ENCODE measurements at regions not wholly inside any gene's neighbourhood (a gene's known extent, or its start where the extent isn't known, plus 50 kb on each side); places are given as distances from the start of the nearest gene placed in this dataset.

- no peak for DNase-seq
- H3K79me2 ChIP-seq (ENCODE audit: low read length): no peaks in the 10 kb centered on the region
- H3K36me3 ChIP-seq (replicated peaks; ENCODE audit: insufficient read depth, low read length): no peaks in the 10 kb centered on the region
- TF ChIP-seq CTCF (IDR thresholded peaks at IDR 0.05; ENCODE audit: low read length): no peak
- TF ChIP-seq EZH2 (optimal IDR thresholded peaks at IDR 0.05; ENCODE audit: low read depth, low read length): no peak
- TF ChIP-seq EZH2phosphoT487 (IDR thresholded peaks at IDR 0.05; ENCODE audit: low read length): no peak
- H3K9ac ChIP-seq (ENCODE audit: low read length): no peak overlapping the region
- H3K4me3 ChIP-seq (ENCODE audit: low read length): no peak overlapping the region
- H3K4me2 ChIP-seq (ENCODE audit: low read depth, low read length): no peak overlapping the region
- no peak overlapping the region for H3K27ac ChIP-seq (ENCODE audit: low read length)
- no peaks in the 10 kb centered on the region for H4K20me1 ChIP-seq (ENCODE audit: insufficient read depth, low read length)
- H3K27me3 ChIP-seq (replicated peaks; ENCODE audit: insufficient read depth, low read length): peaks cover 84% of the 10 kb centered on the region
- H3K4me1 ChIP-seq (ENCODE audit: low read length): no peaks in the 10 kb centered on the region
- no peaks in the 10 kb centered on the region for H3K9me3 ChIP-seq (replicated peaks; ENCODE audit: insufficient read depth, low read length)
- H3K9me2 ChIP-seq (replicated peaks; ENCODE audit: insufficient read depth, low read length): no peaks in the 10 kb centered on the region
- no peak overlapping the region for H2AFZ ChIP-seq (ENCODE audit: low read length)
- no peaks in the 10 kb centered on the region for H3F3A ChIP-seq (ENCODE audit: insufficient read depth, low read length)
Measured at GRCh38 chr22:48945621-48946458, 881.8 kb downstream of the BRD1 start.

- Histone ChIP-seq H3K4me1 (ENCODE audit: low read length) (no peaks in the 10 kb centered on the region), H3K9ac (ENCODE audit: low read length) (no peak overlapping the region), H4K20me1 (ENCODE audit: insufficient read depth, low read length) (no peaks in the 10 kb centered on the region), H3K27me3 (replicated peaks; ENCODE audit: insufficient read depth, low read length) (peaks cover 84% of the 10 kb centered on the region), H2AFZ (ENCODE audit: low read length) (no peak overlapping the region), H3K79me2 (ENCODE audit: low read length) (no peaks in the 10 kb centered on the region), H3K27ac (ENCODE audit: low read length) (no peak overlapping the region), H3K4me2 (ENCODE audit: low read depth, low read length) (no peak overlapping the region), H3K9me3 (replicated peaks; ENCODE audit: insufficient read depth, low read length) (no peaks in the 10 kb centered on the region), H3F3A (ENCODE audit: insufficient read depth, low read length) (no peaks in the 10 kb centered on the region), H3K36me3 (replicated peaks; ENCODE audit: insufficient read depth, low read length) (no peaks in the 10 kb centered on the region), H3K9me2 (replicated peaks; ENCODE audit: insufficient read depth, low read length) (no peaks in the 10 kb centered on the region), H3K4me3 (ENCODE audit: low read length) (no peak overlapping the region)
- TF ChIP-seq EZH2phosphoT487 (IDR thresholded peaks at IDR 0.05; ENCODE audit: low read length): no peak
- no peak for TF ChIP-seq CTCF (IDR thresholded peaks at IDR 0.05; ENCODE audit: low read length)
- TF ChIP-seq EZH2 (optimal IDR thresholded peaks at IDR 0.05; ENCODE audit: low read depth, low read length): no peak
- no peak for DNase-seq
Measured at GRCh38 chr22:48944751-48945620, 882.7 kb downstream of the BRD1 start.

GRCh38 chr22:48944433-48944750 lies 883.3 kb downstream of the BRD1 start:
- Histone ChIP-seq H3K79me2 (ENCODE audit: low read length) (no peaks in the 10 kb centered on the region), H3K9ac (ENCODE audit: low read length) (no peak overlapping the region), H2AFZ (ENCODE audit: low read length) (no peak overlapping the region), H3K27me3 (replicated peaks; ENCODE audit: insufficient read depth, low read length) (peaks cover 84% of the 10 kb centered on the region), H3K4me1 (ENCODE audit: low read length) (no peaks in the 10 kb centered on the region), H3K27ac (ENCODE audit: low read length) (no peak overlapping the region), H3K9me2 (replicated peaks; ENCODE audit: insufficient read depth, low read length) (no peaks in the 10 kb centered on the region), H3F3A (ENCODE audit: insufficient read depth, low read length) (no peaks in the 10 kb centered on the region), H3K4me2 (ENCODE audit: low read depth, low read length) (no peak overlapping the region), H3K9me3 (replicated peaks; ENCODE audit: insufficient read depth, low read length) (no peaks in the 10 kb centered on the region), H3K36me3 (replicated peaks; ENCODE audit: insufficient read depth, low read length) (no peaks in the 10 kb centered on the region), H3K4me3 (ENCODE audit: low read length) (no peak overlapping the region), H4K20me1 (ENCODE audit: insufficient read depth, low read length) (no peaks in the 10 kb centered on the region)
- TF ChIP-seq EZH2phosphoT487 (IDR thresholded peaks at IDR 0.05; ENCODE audit: low read length) (no peak), EZH2 (optimal IDR thresholded peaks at IDR 0.05; ENCODE audit: low read depth, low read length) (no peak), CTCF (IDR thresholded peaks at IDR 0.05; ENCODE audit: low read length) (no peak)
- DNase-seq: no peak

All from MM.1S (cell line).